HL-60 (cell line): ENCODE measurements at regions not wholly inside any gene's neighbourhood (a gene's known extent, or its start where the extent isn't known, plus 50 kb on each side); places are given as distances from the start of the nearest gene placed in this dataset.

Source experiments
- CTCF ChIP-seq: IDR thresholded peaks from one replicate; pipeline ENCODE4 v1.5.1; 2011; ENCODE audit warnings: low read length, control low read depth, inconsistent platforms; ENCODE audit not compliant: insufficient read depth
- GABPA ChIP-seq: IDR thresholded peaks from 2 replicates; pipeline ENCODE4 v1.6.1; 2012; ENCODE audit warnings: low read depth
- POLR2AphosphoS5 ChIP-seq: IDR thresholded peaks from 2 replicates; pipeline ENCODE4 v1.6.1; 2012; ENCODE audit warnings: low read depth
- REST ChIP-seq: IDR thresholded peaks from 2 replicates; pipeline ENCODE4 v1.6.1; 2012; ENCODE audit warnings: low read depth; ENCODE audit not compliant: insufficient replicate concordance
- SPI1 ChIP-seq: IDR thresholded peaks from 2 replicates; pipeline ENCODE4 v1.6.1; 2012; ENCODE audit warnings: low read depth, mild to moderate bottlenecking, borderline replicate concordance

GRCh38 chr10:42938351-42938750 lies 138.5 kb upstream of the RET start:
- TF ChIP-seq CTCF (no peak), POLR2AphosphoS5 (no peak), SPI1 (no peak), REST (no peak), GABPA (no peak)
